ENCODE measurements at regions not wholly inside any gene's neighbourhood (a gene's known extent, or its start where the extent isn't known, plus 50 kb on each side); places are given as distances from the start of the nearest gene placed in this dataset.

GRCh38 chr7:125136755-125137532 lies 207.3 kb upstream of the POT1 start:
- no peaks in the 10 kb centered on the region for H3K36me3 Mint-ChIP-seq (ENCODE audit: low read depth)
- no peaks in the 10 kb centered on the region for H3K27me3 Mint-ChIP-seq
- H3K4me3 Mint-ChIP-seq = no peak overlapping the region
- H3K27ac Mint-ChIP-seq = no peak overlapping the region
- peaks cover 9% of the 10 kb centered on the region for H3K9me3 Mint-ChIP-seq
- H3K4me1 Mint-ChIP-seq (ENCODE audit: low read depth) = no peaks in the 10 kb centered on the region
- intact Hi-C loops (cut with micrococcal nuclease) = no loop called here

DNA sequence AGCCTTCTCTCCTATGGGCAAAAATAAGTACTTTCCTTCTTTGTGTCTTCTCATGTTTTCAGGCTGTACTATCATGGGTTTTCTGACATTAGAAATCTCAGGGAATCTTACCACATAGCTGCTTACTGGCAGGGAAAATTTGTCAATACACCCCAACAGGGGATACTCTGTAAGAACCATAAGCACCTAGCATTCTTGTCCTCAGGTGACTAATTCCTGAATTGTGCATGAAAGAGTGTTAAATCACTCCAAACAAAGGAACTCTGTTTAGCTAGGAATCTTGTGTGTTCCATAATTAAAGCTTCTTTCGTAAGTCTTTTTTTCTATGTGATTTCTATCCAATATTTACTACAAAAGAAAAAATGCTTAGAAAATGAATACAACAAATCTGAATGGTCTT lies 206.7 kb upstream of the POT1 start:
- Mint-ChIP-seq H3K4me1 (ENCODE audit: low read depth) (no peaks in the 10 kb centered on the region), H3K36me3 (ENCODE audit: low read depth) (no peaks in the 10 kb centered on the region), H3K27me3 (no peaks in the 10 kb centered on the region), H3K4me3 (no peak overlapping the region), H3K27ac (no peak overlapping the region), H3K9me3 (peaks cover 9% of the 10 kb centered on the region)
- intact Hi-C loops (cut with micrococcal nuclease) = no loop called here

GRCh38 chr7:125130173-125130572 lies 200.5 kb upstream of the POT1 start:
- intact Hi-C loops (cut with micrococcal nuclease) = no loop called here
- H3K27me3 Mint-ChIP-seq = no peaks in the 10 kb centered on the region
- no peaks in the 10 kb centered on the region for H3K4me1 Mint-ChIP-seq (ENCODE audit: low read depth)
- H3K4me3 Mint-ChIP-seq = no peak overlapping the region
- H3K27ac Mint-ChIP-seq = no peak overlapping the region
- H3K36me3 Mint-ChIP-seq (ENCODE audit: low read depth) = no peaks in the 10 kb centered on the region
- H3K9me3 Mint-ChIP-seq = peaks cover 14% of the 10 kb centered on the region

DNA sequence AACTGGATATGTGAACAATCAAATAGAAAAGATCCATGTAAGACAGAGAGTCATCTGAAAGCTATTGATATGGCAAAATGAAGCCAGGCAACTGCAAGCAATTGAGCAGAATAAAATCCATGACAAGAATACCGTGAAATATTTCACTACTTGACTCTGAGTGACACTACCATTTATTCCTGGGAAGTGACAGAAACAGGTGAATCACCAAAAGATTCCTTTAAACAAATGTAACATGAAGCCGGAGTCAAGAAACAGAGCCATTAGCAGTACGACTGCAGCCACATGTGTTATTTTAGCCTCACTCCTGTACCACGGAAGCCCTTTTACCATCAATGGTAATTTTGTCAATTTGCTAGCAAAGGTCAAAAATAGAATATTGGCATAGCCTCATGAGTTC lies 197.7 kb upstream of the POT1 start:
- no peak overlapping the region for H3K27ac Mint-ChIP-seq
- H3K4me3 Mint-ChIP-seq = no peak overlapping the region
- H3K4me1 Mint-ChIP-seq (ENCODE audit: low read depth) = no peaks in the 10 kb centered on the region
- intact Hi-C loops (cut with micrococcal nuclease) = no loop called here
- no peaks in the 10 kb centered on the region for H3K27me3 Mint-ChIP-seq
- H3K36me3 Mint-ChIP-seq (ENCODE audit: low read depth) = no peaks in the 10 kb centered on the region
- peaks cover 22% of the 10 kb centered on the region for H3K9me3 Mint-ChIP-seq

- Mint-ChIP-seq H3K27ac (no peak overlapping the region), H3K4me3 (no peak overlapping the region), H3K36me3 (ENCODE audit: low read depth) (no peaks in the 10 kb centered on the region), H3K27me3 (no peaks in the 10 kb centered on the region), H3K4me1 (ENCODE audit: low read depth) (no peaks in the 10 kb centered on the region), H3K9me3 (peaks cover 22% of the 10 kb centered on the region)
- intact Hi-C loops (cut with micrococcal nuclease) = no loop called here
Observed at GRCh38 chr7:125126376-125126775, 196.8 kb upstream of the POT1 start.

- intact Hi-C loops (cut with micrococcal nuclease) = no loop called here
- no peaks in the 10 kb centered on the region for H3K4me1 Mint-ChIP-seq (ENCODE audit: low read depth)
- H3K27me3 Mint-ChIP-seq = no peaks in the 10 kb centered on the region
- no peak overlapping the region for H3K4me3 Mint-ChIP-seq
- H3K9me3 Mint-ChIP-seq = peaks cover 22% of the 10 kb centered on the region
- no peak overlapping the region for H3K27ac Mint-ChIP-seq
- H3K36me3 Mint-ChIP-seq (ENCODE audit: low read depth) = no peaks in the 10 kb centered on the region
Observed at GRCh38 chr7:125125315-125125714, 195.7 kb upstream of the POT1 start.

- Mint-ChIP-seq H3K27ac (no peak overlapping the region), H3K4me1 (ENCODE audit: low read depth) (no peaks in the 10 kb centered on the region), H3K9me3 (peaks cover 22% of the 10 kb centered on the region), H3K36me3 (ENCODE audit: low read depth) (no peaks in the 10 kb centered on the region), H3K27me3 (no peaks in the 10 kb centered on the region), H3K4me3 (no peak overlapping the region)
- intact Hi-C loops (cut with micrococcal nuclease) = no loop called here
Observed at GRCh38 chr7:125122173-125122572, 192.5 kb upstream of the POT1 start.

- Mint-ChIP-seq H3K36me3 (ENCODE audit: low read depth) (no peaks in the 10 kb centered on the region), H3K27me3 (no peaks in the 10 kb centered on the region), H3K9me3 (peaks cover 12% of the 10 kb centered on the region), H3K27ac (no peak overlapping the region), H3K4me1 (ENCODE audit: low read depth) (no peaks in the 10 kb centered on the region), H3K4me3 (no peak overlapping the region)
- intact Hi-C loops (cut with micrococcal nuclease) = no loop called here
Observed at GRCh38 chr7:125119559-125120115, 190.0 kb upstream of the POT1 start.

DNA sequence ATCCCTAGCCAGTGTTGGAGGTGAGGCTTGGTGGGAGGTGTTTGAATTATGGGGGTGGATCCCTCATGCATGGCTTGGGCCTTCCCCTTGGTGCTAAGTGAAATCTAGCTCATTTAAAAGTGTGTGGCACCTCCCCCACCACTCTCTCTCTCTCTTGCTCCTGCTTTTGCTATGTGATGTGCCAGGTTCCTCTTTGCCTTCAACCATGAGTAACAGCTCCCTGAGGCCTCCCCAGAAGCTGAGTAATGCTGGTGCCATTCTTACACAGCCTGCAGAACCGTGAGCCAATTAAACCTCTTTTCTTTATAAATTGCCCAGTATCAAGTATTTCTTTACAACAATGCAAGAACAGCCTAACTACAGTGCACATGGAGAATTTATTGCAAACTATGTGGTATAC lies 188.8 kb upstream of the POT1 start:
- Mint-ChIP-seq H3K4me3 (no peak overlapping the region), H3K36me3 (ENCODE audit: low read depth) (no peaks in the 10 kb centered on the region), H3K27ac (no peak overlapping the region), H3K4me1 (ENCODE audit: low read depth) (no peaks in the 10 kb centered on the region), H3K9me3 (peaks cover 9% of the 10 kb centered on the region), H3K27me3 (no peaks in the 10 kb centered on the region)
- intact Hi-C loops (cut with micrococcal nuclease) = no loop called here

GRCh38 chr7:125112850-125113249 lies 183.2 kb upstream of the POT1 start:
- Mint-ChIP-seq H3K4me1 (ENCODE audit: low read depth) (no peaks in the 10 kb centered on the region), H3K36me3 (ENCODE audit: low read depth) (no peaks in the 10 kb centered on the region), H3K4me3 (no peak overlapping the region), H3K9me3 (peaks cover 24% of the 10 kb centered on the region), H3K27ac (no peak overlapping the region), H3K27me3 (no peaks in the 10 kb centered on the region)
- intact Hi-C loops (cut with micrococcal nuclease) = no loop called here

DNA sequence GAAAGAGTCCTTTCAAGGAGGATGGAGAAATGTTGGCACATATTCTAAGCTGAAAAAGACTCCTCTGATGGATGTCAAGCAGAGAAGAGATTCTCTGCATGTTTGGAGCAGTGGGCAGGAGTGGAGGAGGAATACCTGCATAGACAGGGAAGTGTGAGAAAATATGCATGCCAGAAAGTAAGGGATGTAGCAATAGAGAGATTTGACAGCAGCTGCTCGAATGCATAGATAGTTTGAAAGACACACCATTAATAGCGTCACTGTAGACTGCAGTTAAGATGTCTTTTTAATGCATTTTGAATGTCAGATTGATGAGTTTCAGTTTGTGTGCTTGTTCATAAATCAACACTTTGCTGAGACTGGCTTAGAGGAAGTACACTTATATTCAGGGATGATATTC lies 169.9 kb upstream of the POT1 start:
- H3K36me3 Mint-ChIP-seq (ENCODE audit: low read depth) = no peaks in the 10 kb centered on the region
- H3K27me3 Mint-ChIP-seq = no peaks in the 10 kb centered on the region
- H3K4me3 Mint-ChIP-seq = no peak overlapping the region
- H3K27ac Mint-ChIP-seq = no peak overlapping the region
- H3K4me1 Mint-ChIP-seq (ENCODE audit: low read depth) = no peaks in the 10 kb centered on the region
- intact Hi-C loops (cut with micrococcal nuclease) = no loop called here
- no peaks in the 10 kb centered on the region for H3K9me3 Mint-ChIP-seq

DNA sequence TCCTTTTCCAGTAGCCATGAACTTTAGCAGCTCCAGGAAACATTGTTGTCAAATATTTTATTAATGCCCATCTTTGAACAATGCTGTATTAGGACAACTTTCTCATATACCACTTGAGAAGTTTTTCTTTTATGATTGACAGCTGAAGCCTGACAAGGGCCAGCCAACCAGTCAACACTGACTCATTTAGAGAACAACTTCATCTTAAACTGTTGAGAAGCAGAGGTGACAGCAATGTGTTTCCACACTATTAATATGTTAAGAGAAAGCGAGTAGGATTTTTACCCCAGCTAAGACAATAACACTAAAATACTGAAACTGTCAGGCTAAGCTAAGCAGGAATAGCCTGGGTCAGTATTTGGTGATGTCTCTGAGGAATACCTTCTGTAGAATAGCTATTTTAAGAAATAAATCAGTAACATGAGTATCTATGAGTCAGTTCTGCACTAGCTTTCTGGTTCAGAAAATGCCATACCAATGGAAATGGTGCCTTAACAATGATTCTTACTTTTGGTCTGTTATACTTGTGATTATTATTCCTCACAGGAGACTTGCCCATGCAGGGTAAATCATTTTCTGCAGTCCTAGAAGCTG lies 168.8 kb upstream of the POT1 start:
- no peaks in the 10 kb centered on the region for H3K36me3 Mint-ChIP-seq (ENCODE audit: low read depth)
- H3K4me1 Mint-ChIP-seq (ENCODE audit: low read depth) = no peaks in the 10 kb centered on the region
- H3K4me3 Mint-ChIP-seq = no peak overlapping the region
- H3K9me3 Mint-ChIP-seq = no peaks in the 10 kb centered on the region
- intact Hi-C loops (cut with micrococcal nuclease) = no loop called here
- no peaks in the 10 kb centered on the region for H3K27me3 Mint-ChIP-seq
- H3K27ac Mint-ChIP-seq = no peak overlapping the region

GRCh38 chr7:125090596-125090995 lies 161.0 kb upstream of the POT1 start:
- intact Hi-C loops (cut with micrococcal nuclease) = no loop called here
- Mint-ChIP-seq H3K4me1 (ENCODE audit: low read depth) (no peaks in the 10 kb centered on the region), H3K4me3 (no peak overlapping the region), H3K36me3 (ENCODE audit: low read depth) (no peaks in the 10 kb centered on the region), H3K27me3 (no peaks in the 10 kb centered on the region), H3K27ac (no peak overlapping the region), H3K9me3 (no peaks in the 10 kb centered on the region)

DNA sequence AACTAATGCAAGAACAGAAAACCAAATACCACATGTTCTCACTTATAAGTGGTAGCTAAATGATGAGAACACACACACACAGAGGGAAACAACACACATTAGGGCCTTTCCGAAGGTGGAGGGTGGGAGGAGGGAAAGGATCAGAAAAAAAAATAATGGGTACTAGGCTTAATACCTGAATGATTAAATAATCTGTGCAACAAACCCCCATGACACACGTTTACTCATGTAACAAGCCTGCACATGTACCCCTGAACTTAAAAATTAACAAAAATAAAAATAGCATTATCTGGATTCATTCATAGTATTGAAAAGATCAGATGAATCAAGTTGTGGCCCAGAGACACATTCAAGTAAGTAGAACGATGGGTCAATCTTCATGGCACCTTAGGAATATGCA lies 159.5 kb upstream of the POT1 start:
- intact Hi-C loops (cut with micrococcal nuclease) = no loop called here
- Mint-ChIP-seq H3K4me3 (no peak overlapping the region), H3K27ac (no peak overlapping the region), H3K36me3 (ENCODE audit: low read depth) (no peaks in the 10 kb centered on the region), H3K4me1 (ENCODE audit: low read depth) (no peaks in the 10 kb centered on the region), H3K27me3 (no peaks in the 10 kb centered on the region), H3K9me3 (no peaks in the 10 kb centered on the region)

DNA sequence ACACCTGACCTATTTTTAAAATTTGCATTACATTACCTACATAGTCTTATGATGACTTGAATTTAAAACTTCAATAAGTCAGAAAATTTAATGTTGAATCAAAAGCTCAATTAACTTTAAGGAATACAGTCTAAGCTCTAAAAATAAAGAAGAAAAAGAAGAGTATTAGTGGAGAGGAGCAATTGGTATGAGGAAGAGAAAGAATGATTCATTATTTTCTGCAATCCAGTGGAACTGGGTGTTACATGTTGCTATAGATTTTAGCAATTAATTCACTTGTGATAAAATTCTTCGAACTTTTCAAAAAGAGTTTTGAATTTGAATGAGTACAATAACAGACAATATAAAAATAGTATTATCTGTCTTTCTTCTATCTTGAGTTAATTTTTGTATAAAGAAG lies 158.9 kb upstream of the POT1 start:
- Mint-ChIP-seq H3K9me3 (no peaks in the 10 kb centered on the region), H3K36me3 (ENCODE audit: low read depth) (no peaks in the 10 kb centered on the region), H3K27ac (no peak overlapping the region), H3K27me3 (no peaks in the 10 kb centered on the region), H3K4me3 (no peak overlapping the region), H3K4me1 (ENCODE audit: low read depth) (no peaks in the 10 kb centered on the region)
- intact Hi-C loops (cut with micrococcal nuclease) = no loop called here

All from dendritic cell treated with granulocyte-macrophage colony-stimulating factor and Interleukin-4, amounts not matched to agents 40 ng/mL and 50 ng/mL, for 4 days (primary cell).